ENCODE measurements at regions not wholly inside any gene's neighbourhood (a gene's known extent, or its start where the extent isn't known, plus 50 kb on each side); places are given as distances from the start of the nearest gene placed in this dataset.

GRCh38 chr13:76715075-76715474 lies 171.1 kb downstream of the KCTD12 start:
- Histone ChIP-seq H3K36me3 (no peaks in the 10 kb centered on the region), H3K4me1 (peaks cover 3 to 26% (median 14%) of the 10 kb centered on the region in 3 donors), H3K4me3 (no peak overlapping the region), H3K27ac (no peak overlapping the region), H3K9me3 (no peaks in the 10 kb centered on the region), H3K27me3 (no peaks in the 10 kb centered on the region)
- TF ChIP-seq POLR2A (IDR thresholded peaks at IDR 0.05) = no peak
- no peak for TF ChIP-seq EP300 (IDR thresholded peaks at IDR 0.05)
- TF ChIP-seq POLR2AphosphoS5 (IDR thresholded peaks at IDR 0.05) = no peak
- WGBS, 2 donors (ENCODE audit: low coverage in 1 of 2) = 90 to 100% methylated on average over 2 to 4 of the region's 4 CpGs
- no peak for ATAC-seq

- peaks cover 3 to 27% (median 14%) of the 10 kb centered on the region in 3 donors for H3K4me1 ChIP-seq
- no peaks in the 10 kb centered on the region for H3K36me3 ChIP-seq
- no peak for ATAC-seq
- 60 to 92% methylated on average over 1 of the region's 1 CpG for WGBS, 2 donors (ENCODE audit: low coverage in 1 of 2)
- TF ChIP-seq POLR2A (IDR thresholded peaks at IDR 0.05) = no peak
- no peak for TF ChIP-seq EP300 (IDR thresholded peaks at IDR 0.05)
- no peak for TF ChIP-seq CTCF (IDR thresholded peaks at IDR 0.05)
- TF ChIP-seq POLR2AphosphoS5 (IDR thresholded peaks at IDR 0.05) = no peak
- H3K27ac ChIP-seq = no peak overlapping the region
- H3K4me3 ChIP-seq = no peak overlapping the region
- H3K9me3 ChIP-seq = no peaks in the 10 kb centered on the region
- no peaks in the 10 kb centered on the region for H3K27me3 ChIP-seq
Observed at GRCh38 chr13:76713280-76713679, 172.9 kb downstream of the KCTD12 start.

GRCh38 chr13:76711550-76712182 lies 174.5 kb downstream of the KCTD12 start:
- Histone ChIP-seq H3K9me3 (no peaks in the 10 kb centered on the region), H3K27ac (peak overlapping the region in 3 of 4 donors; percentile 0 to 70 (median 53)), H3K27me3 (no peaks in the 10 kb centered on the region), H3K4me1 (peaks cover 3 to 27% (median 14%) of the 10 kb centered on the region in 3 donors), H3K36me3 (no peaks in the 10 kb centered on the region), H3K4me3 (no peak overlapping the region)
- WGBS, 2 donors (ENCODE audit: low coverage in 1 of 2) = 11 to 18% methylated on average over 1 of the region's 3 CpGs
- TF ChIP-seq POLR2AphosphoS5 (IDR thresholded peaks at IDR 0.05) = peak; percentile 36
- no peak for TF ChIP-seq CTCF (IDR thresholded peaks at IDR 0.05)
- peak; percentile 88 for ATAC-seq

- no peak for ATAC-seq
- Histone ChIP-seq H3K9me3 (no peaks in the 10 kb centered on the region), H3K27me3 (no peaks in the 10 kb centered on the region), H3K36me3 (no peaks in the 10 kb centered on the region), H3K4me3 (no peak overlapping the region), H3K27ac (no peak overlapping the region), H3K4me1 (peaks cover 3 to 27% (median 14%) of the 10 kb centered on the region in 3 donors)
- TF ChIP-seq POLR2A (IDR thresholded peaks at IDR 0.05) = no peak
- TF ChIP-seq CTCF (IDR thresholded peaks at IDR 0.05) = no peak
- TF ChIP-seq EP300 (IDR thresholded peaks at IDR 0.05) = no peak
- no peak for TF ChIP-seq POLR2AphosphoS5 (IDR thresholded peaks at IDR 0.05)
- WGBS, 2 donors (ENCODE audit: low coverage in 1 of 2) = 50% methylated on average over 1 of the region's 1 CpG
Observed at GRCh38 chr13:76709851-76710250, 176.4 kb downstream of the KCTD12 start.

GRCh38 chr13:76708138-76708688 lies 178.0 kb downstream of the KCTD12 start:
- Histone ChIP-seq H3K27me3 (no peaks in the 10 kb centered on the region), H3K4me1 (peaks cover 3 to 27% (median 14%) of the 10 kb centered on the region in 3 donors), H3K4me3 (no peak overlapping the region), H3K9me3 (no peaks in the 10 kb centered on the region), H3K36me3 (no peaks in the 10 kb centered on the region), H3K27ac (no peak overlapping the region)
- no peak for ATAC-seq
- no peak for TF ChIP-seq EP300 (IDR thresholded peaks at IDR 0.05)
- no peak for TF ChIP-seq CTCF (IDR thresholded peaks at IDR 0.05)
- TF ChIP-seq POLR2A (IDR thresholded peaks at IDR 0.05) = no peak
- WGBS, 2 donors (ENCODE audit: low coverage in 1 of 2) = 76 to 88% methylated on average over 5 to 6 of the region's 6 CpGs
